ENCODE measurements at regions not wholly inside any gene's neighbourhood (a gene's known extent, or its start where the extent isn't known, plus 50 kb on each side); places are given as distances from the start of the nearest gene placed in this dataset.

DNA sequence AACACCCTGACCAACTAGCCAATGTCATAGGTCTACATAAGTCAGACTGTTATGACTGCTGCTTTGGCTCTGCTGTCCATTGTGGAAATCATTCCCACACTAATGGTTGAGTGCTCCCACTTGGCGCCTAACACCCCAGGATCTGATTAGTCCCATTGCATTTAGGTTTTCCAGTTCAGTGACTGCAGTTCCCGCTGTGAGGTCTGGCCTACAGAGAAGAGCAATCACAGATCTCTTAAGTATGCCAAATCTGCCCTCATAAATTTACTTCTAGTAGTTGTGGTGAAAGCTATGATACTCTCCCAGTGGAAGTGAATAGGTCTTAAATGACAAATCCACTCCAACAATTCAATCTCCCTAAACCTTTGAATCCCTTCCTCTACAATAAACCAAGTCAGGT lies 77.3 kb upstream of the IL2 start:
- H3K9ac ChIP-seq (ENCODE audit: low read depth, low read length) = no peak overlapping the region
- H3K4me2 ChIP-seq (ENCODE audit: insufficient read depth, low read length) = no peak overlapping the region
- H2AFZ ChIP-seq (ENCODE audit: low read depth, low read length) = no peak overlapping the region
- no peaks in the 10 kb centered on the region for H3K4me1 ChIP-seq (ENCODE audit: insufficient read depth, low read length)
- ATAC-seq (ENCODE audit: insufficient read depth, low read depth) (no peak), DNase-seq (no peak)
- H3K27ac ChIP-seq (ENCODE audit: low read length) = no peak overlapping the region
- peaks cover 6% of the 10 kb centered on the region for H3K27me3 ChIP-seq (ENCODE audit: insufficient read depth, low read length, poor library complexity)
- H3K9me3 ChIP-seq (ENCODE audit: insufficient read depth, low read length, severe bottlenecking) = no peaks in the 10 kb centered on the region
- no peak overlapping the region for H3K4me3 ChIP-seq (ENCODE audit: low read depth in 1 of 2, low read length in 2 of 2)
- no peaks in the 10 kb centered on the region for H4K20me1 ChIP-seq (ENCODE audit: insufficient read depth, low read length)
- TF ChIP-seq EZH2 (IDR thresholded peaks at IDR 0.05; ENCODE audit: borderline replicate concordance, low read depth, low read length, severe bottlenecking) = no peak
- TF ChIP-seq, protein P1, sequence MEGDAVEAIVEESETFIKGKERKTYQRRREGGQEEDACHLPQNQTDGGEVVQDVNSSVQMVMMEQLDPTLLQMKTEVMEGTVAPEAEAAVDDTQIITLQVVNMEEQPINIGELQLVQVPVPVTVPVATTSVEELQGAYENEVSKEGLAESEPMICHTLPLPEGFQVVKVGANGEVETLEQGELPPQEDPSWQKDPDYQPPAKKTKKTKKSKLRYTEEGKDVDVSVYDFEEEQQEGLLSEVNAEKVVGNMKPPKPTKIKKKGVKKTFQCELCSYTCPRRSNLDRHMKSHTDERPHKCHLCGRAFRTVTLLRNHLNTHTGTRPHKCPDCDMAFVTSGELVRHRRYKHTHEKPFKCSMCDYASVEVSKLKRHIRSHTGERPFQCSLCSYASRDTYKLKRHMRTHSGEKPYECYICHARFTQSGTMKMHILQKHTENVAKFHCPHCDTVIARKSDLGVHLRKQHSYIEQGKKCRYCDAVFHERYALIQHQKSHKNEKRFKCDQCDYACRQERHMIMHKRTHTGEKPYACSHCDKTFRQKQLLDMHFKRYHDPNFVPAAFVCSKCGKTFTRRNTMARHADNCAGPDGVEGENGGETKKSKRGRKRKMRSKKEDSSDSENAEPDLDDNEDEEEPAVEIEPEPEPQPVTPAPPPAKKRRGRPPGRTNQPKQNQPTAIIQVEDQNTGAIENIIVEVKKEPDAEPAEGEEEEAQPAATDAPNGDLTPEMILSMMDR (IDR thresholded peaks at IDR 0.05; ENCODE audit: borderline replicate concordance, extremely low read depth, low read length, poor library complexity, severe bottlenecking) = no peak
- no peaks in the 10 kb centered on the region for H3K79me2 ChIP-seq (ENCODE audit: insufficient read depth, low read length)
- H3K36me3 ChIP-seq (ENCODE audit: insufficient read depth, low read length) = no peaks in the 10 kb centered on the region

DNA sequence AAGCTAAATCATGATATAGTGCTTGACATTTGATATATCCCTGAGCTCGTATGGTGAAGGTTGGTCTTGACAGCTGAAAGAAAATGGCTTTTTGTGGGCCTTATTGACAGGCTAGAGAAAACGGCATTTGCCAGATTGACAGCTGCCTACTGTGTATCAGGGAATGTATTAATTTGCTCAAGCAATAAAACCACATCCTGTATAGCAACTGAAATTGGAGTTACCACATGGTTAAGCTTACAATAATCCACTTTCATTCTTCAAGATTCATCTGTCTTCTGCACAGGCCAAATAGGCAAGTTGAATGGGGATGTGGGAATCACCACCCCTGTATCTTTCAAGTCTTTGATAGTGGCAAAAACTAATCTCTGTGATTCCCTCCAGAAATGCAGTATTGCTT lies 76.2 kb upstream of the IL2 start:
- H2AFZ ChIP-seq (ENCODE audit: low read depth, low read length) = no peak overlapping the region
- H3K9ac ChIP-seq (ENCODE audit: low read depth, low read length) = no peak overlapping the region
- H4K20me1 ChIP-seq (ENCODE audit: insufficient read depth, low read length) = no peaks in the 10 kb centered on the region
- no peak overlapping the region for H3K4me3 ChIP-seq (ENCODE audit: low read depth in 1 of 2, low read length in 2 of 2)
- no peaks in the 10 kb centered on the region for H3K36me3 ChIP-seq (ENCODE audit: insufficient read depth, low read length)
- DNase-seq (no peak), ATAC-seq (ENCODE audit: insufficient read depth, low read depth) (0 out of 3 replicates have a peak, but pooled peaks have one; percentile 22)
- no peak overlapping the region for H3K4me2 ChIP-seq (ENCODE audit: insufficient read depth, low read length)
- H3K4me1 ChIP-seq (ENCODE audit: insufficient read depth, low read length) = no peaks in the 10 kb centered on the region
- no peaks in the 10 kb centered on the region for H3K9me3 ChIP-seq (ENCODE audit: insufficient read depth, low read length, severe bottlenecking)
- no peaks in the 10 kb centered on the region for H3K79me2 ChIP-seq (ENCODE audit: insufficient read depth, low read length)
- no peak overlapping the region for H3K27ac ChIP-seq (ENCODE audit: low read length)
- TF ChIP-seq EZH2 (IDR thresholded peaks at IDR 0.05; ENCODE audit: borderline replicate concordance, low read depth, low read length, severe bottlenecking) = no peak
- TF ChIP-seq, protein P1 (IDR thresholded peaks at IDR 0.05; ENCODE audit: borderline replicate concordance, extremely low read depth, low read length, poor library complexity, severe bottlenecking) = no peak
- peaks cover 6% of the 10 kb centered on the region for H3K27me3 ChIP-seq (ENCODE audit: insufficient read depth, low read length, poor library complexity)

DNA sequence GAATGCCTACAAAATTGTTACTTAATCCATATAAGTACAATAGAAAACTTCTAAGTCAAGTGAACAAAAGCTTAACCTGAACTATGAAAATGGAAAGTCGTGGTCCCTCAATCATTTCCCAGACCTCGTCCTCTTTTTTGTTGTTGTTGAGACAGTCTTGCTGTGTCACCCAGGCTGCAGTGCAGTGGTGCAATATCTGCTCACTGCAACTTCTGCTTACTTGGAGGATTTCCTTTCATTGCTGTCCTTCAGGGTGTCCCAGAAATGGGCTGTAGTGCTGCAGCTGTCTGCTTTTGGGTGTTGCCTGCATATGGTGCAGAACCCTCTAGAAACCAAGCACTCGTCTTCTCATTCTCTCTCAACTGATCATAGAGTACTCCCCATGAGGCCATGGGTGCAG lies 75.0 kb upstream of the IL2 start:
- no peaks in the 10 kb centered on the region for H4K20me1 ChIP-seq (ENCODE audit: insufficient read depth, low read length)
- DNase-seq = no peak
- H3K27me3 ChIP-seq (ENCODE audit: insufficient read depth, low read length, poor library complexity) = peaks cover 2% of the 10 kb centered on the region
- no peak overlapping the region for H2AFZ ChIP-seq (ENCODE audit: low read depth, low read length)
- no peak for TF ChIP-seq EZH2 (IDR thresholded peaks at IDR 0.05; ENCODE audit: borderline replicate concordance, low read depth, low read length, severe bottlenecking)
- TF ChIP-seq, protein P1 (IDR thresholded peaks at IDR 0.05; ENCODE audit: borderline replicate concordance, extremely low read depth, low read length, poor library complexity, severe bottlenecking) = no peak
- no peak overlapping the region for H3K4me3 ChIP-seq (ENCODE audit: low read depth in 1 of 2, low read length in 2 of 2)
- H3K79me2 ChIP-seq (ENCODE audit: insufficient read depth, low read length) = no peaks in the 10 kb centered on the region
- ATAC-seq (ENCODE audit: insufficient read depth, low read depth) = no peak
- no peaks in the 10 kb centered on the region for H3K9me3 ChIP-seq (ENCODE audit: insufficient read depth, low read length, severe bottlenecking)
- H3K36me3 ChIP-seq (ENCODE audit: insufficient read depth, low read length) = no peaks in the 10 kb centered on the region
- H3K9ac ChIP-seq (ENCODE audit: low read depth, low read length) = no peak overlapping the region
- no peaks in the 10 kb centered on the region for H3K4me1 ChIP-seq (ENCODE audit: insufficient read depth, low read length)
- H3K4me2 ChIP-seq (ENCODE audit: insufficient read depth, low read length) = no peak overlapping the region
- H3K27ac ChIP-seq (ENCODE audit: low read length) = no peak overlapping the region

DNA sequence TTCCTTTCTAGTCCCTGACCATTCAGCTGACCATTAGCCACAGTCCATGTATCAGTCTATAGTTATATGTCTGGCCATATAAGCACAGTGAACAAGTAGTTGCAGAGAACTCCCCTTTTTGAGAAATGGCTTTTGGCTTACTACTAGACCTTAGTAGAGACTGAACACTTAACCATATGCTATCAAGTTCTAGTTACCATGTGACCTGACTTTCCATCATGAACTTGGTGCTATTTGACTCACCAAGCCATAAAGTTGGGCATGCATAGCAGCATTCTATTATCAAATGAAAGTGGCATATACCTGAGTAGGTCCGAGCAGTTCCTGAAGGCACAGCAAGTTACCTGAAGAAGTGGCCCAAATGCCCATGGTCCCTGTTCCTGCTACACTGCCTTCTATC lies 74.5 kb upstream of the IL2 start:
- TF ChIP-seq EZH2 (IDR thresholded peaks at IDR 0.05; ENCODE audit: borderline replicate concordance, low read depth, low read length, severe bottlenecking) = no peak
- TF ChIP-seq, protein P1 (IDR thresholded peaks at IDR 0.05; ENCODE audit: borderline replicate concordance, extremely low read depth, low read length, poor library complexity, severe bottlenecking) = no peak
- no peaks in the 10 kb centered on the region for H3K79me2 ChIP-seq (ENCODE audit: insufficient read depth, low read length)
- no peaks in the 10 kb centered on the region for H3K36me3 ChIP-seq (ENCODE audit: insufficient read depth, low read length)
- ATAC-seq (ENCODE audit: insufficient read depth, low read depth) (no peak), DNase-seq (no peak)
- no peak overlapping the region for H3K4me3 ChIP-seq (ENCODE audit: low read depth in 1 of 2, low read length in 2 of 2)
- no peak overlapping the region for H2AFZ ChIP-seq (ENCODE audit: low read depth, low read length)
- H3K27me3 ChIP-seq (ENCODE audit: insufficient read depth, low read length, poor library complexity) = peaks cover 1% of the 10 kb centered on the region
- H4K20me1 ChIP-seq (ENCODE audit: insufficient read depth, low read length) = no peaks in the 10 kb centered on the region
- H3K9me3 ChIP-seq (ENCODE audit: insufficient read depth, low read length, severe bottlenecking) = no peaks in the 10 kb centered on the region
- H3K9ac ChIP-seq (ENCODE audit: low read depth, low read length) = no peak overlapping the region
- no peaks in the 10 kb centered on the region for H3K4me1 ChIP-seq (ENCODE audit: insufficient read depth, low read length)
- H3K27ac ChIP-seq (ENCODE audit: low read length) = no peak overlapping the region
- no peak overlapping the region for H3K4me2 ChIP-seq (ENCODE audit: insufficient read depth, low read length)

Data from DND-41 (cell line).